Esophagus muscularis mucosa (tissue), 3 donors: ENCODE measurements at regions not wholly inside any gene's neighbourhood (a gene's known extent, or its start where the extent isn't known, plus 50 kb on each side); places are given as distances from the start of the nearest gene placed in this dataset.

Experiments
- POLR2A ChIP-seq: fragments of 450-650 bp; IDR thresholded peaks from one replicate; pipeline ENCODE4 v1.6.1; 2017; ENCODE audit warnings: antibody characterized with exemption, moderate library complexity, mild to moderate bottlenecking, low read depth
- TF ChIP-seq, protein P1 (sequence below), 3 experiments: fragments of 200-600 bp in 2 of 3; fragments of 450-650 bp in 1 of 3; sonication (generic) in 2 of 3; IDR thresholded peaks; one replicate each; pipeline ENCODE4 v1.5.1; 2017 to 2019; ENCODE audit warnings: antibody characterized with exemption in 3 of 3, mild to moderate bottlenecking in 2 of 3, moderate library complexity in 1 of 3

- TF ChIP-seq, protein P1, sequence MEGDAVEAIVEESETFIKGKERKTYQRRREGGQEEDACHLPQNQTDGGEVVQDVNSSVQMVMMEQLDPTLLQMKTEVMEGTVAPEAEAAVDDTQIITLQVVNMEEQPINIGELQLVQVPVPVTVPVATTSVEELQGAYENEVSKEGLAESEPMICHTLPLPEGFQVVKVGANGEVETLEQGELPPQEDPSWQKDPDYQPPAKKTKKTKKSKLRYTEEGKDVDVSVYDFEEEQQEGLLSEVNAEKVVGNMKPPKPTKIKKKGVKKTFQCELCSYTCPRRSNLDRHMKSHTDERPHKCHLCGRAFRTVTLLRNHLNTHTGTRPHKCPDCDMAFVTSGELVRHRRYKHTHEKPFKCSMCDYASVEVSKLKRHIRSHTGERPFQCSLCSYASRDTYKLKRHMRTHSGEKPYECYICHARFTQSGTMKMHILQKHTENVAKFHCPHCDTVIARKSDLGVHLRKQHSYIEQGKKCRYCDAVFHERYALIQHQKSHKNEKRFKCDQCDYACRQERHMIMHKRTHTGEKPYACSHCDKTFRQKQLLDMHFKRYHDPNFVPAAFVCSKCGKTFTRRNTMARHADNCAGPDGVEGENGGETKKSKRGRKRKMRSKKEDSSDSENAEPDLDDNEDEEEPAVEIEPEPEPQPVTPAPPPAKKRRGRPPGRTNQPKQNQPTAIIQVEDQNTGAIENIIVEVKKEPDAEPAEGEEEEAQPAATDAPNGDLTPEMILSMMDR (IDR thresholded peaks at IDR 0.05), result no peak
- no peak for TF ChIP-seq POLR2A
Observed at GRCh38 chr3:117669774-117670173, 960.2 kb downstream of the TUSC7 start.
